ENCODE measurements at regions not wholly inside any gene's neighbourhood (a gene's known extent, or its start where the extent isn't known, plus 50 kb on each side); places are given as distances from the start of the nearest gene placed in this dataset.

- no peaks in the 10 kb centered on the region for H3K36me3 ChIP-seq (replicated peaks in 1 of 2)
- no peaks in the 10 kb centered on the region for H3K4me1 ChIP-seq (replicated peaks in 1 of 2)
- H3K4me3 ChIP-seq, result no peak overlapping the region
- intact Hi-C loops (cut with DNase I), result no loop called here
- no peak for TF ChIP-seq POLR2A (IDR thresholded peaks at IDR 0.05)
- no peak for TF ChIP-seq CTCF (IDR thresholded peaks at IDR 0.05)
- WGBS, 4 donors, result 64 to 67% (median 66%) methylated on average over 1 of the region's 1 CpG
- no peaks in the 10 kb centered on the region for H3K9me3 ChIP-seq (replicated peaks in 1 of 3)
- no peak for DNase-seq
- no peaks in the 10 kb centered on the region for H3K27me3 ChIP-seq
- no peak overlapping the region for H3K27ac ChIP-seq
Measured at GRCh38 chr6:67210450-67210849, 1424.6 kb upstream of the ADGRB3 start.

- Histone ChIP-seq H3K9me3 (replicated peaks in 1 of 3) (no peaks in the 10 kb centered on the region), H3K36me3 (replicated peaks in 1 of 2) (no peaks in the 10 kb centered on the region), H3K27me3 (no peaks in the 10 kb centered on the region), H3K27ac (no peak overlapping the region), H3K4me1 (replicated peaks in 1 of 2) (no peaks in the 10 kb centered on the region), H3K4me3 (no peak overlapping the region)
- no peak for TF ChIP-seq CTCF (IDR thresholded peaks at IDR 0.05)
- TF ChIP-seq POLR2A (IDR thresholded peaks at IDR 0.05), result no peak
- 93 to 95% (median 95%) methylated on average over 13 of the region's 13 CpGs for WGBS, 4 donors
- intact Hi-C loops (cut with DNase I), result no loop called here
- DNase-seq, result no peak
Measured at GRCh38 chr6:67201563-67201962, 1433.5 kb upstream of the ADGRB3 start.

GRCh38 chr6:67200626-67201403 is 1434.3 kb upstream of the ADGRB3 start:
- Histone ChIP-seq H3K27me3 (no peaks in the 10 kb centered on the region), H3K27ac (no peak overlapping the region), H3K4me1 (replicated peaks in 1 of 2) (no peaks in the 10 kb centered on the region), H3K9me3 (replicated peaks in 1 of 3) (no peaks in the 10 kb centered on the region), H3K4me3 (no peak overlapping the region), H3K36me3 (replicated peaks in 1 of 2) (no peaks in the 10 kb centered on the region)
- no peak for TF ChIP-seq POLR2A (IDR thresholded peaks at IDR 0.05)
- no peak for TF ChIP-seq CTCF (IDR thresholded peaks at IDR 0.05)
- intact Hi-C loops (cut with DNase I), result no loop called here
- DNase-seq, result no peak
- WGBS, 4 donors, result 44 to 81% (median 71%) methylated on average over 2 to 7 of the region's 7 CpGs

GRCh38 chr6:67199425-67199824 is 1435.7 kb upstream of the ADGRB3 start:
- Histone ChIP-seq H3K36me3 (replicated peaks in 1 of 2) (no peaks in the 10 kb centered on the region), H3K9me3 (replicated peaks in 1 of 3) (no peaks in the 10 kb centered on the region), H3K4me3 (no peak overlapping the region), H3K27me3 (no peaks in the 10 kb centered on the region), H3K4me1 (replicated peaks in 1 of 2) (no peaks in the 10 kb centered on the region), H3K27ac (no peak overlapping the region)
- 67 to 74% (median 71%) methylated on average over 6 of the region's 6 CpGs for WGBS, 4 donors
- no peak for DNase-seq
- intact Hi-C loops (cut with DNase I), result no loop called here
- TF ChIP-seq POLR2A (IDR thresholded peaks at IDR 0.05) (no peak), CTCF (IDR thresholded peaks at IDR 0.05) (no peak)
